Neural progenitor cell (in vitro differentiated cells): ENCODE measurements at regions not wholly inside any gene's neighbourhood (a gene's known extent, or its start where the extent isn't known, plus 50 kb on each side); places are given as distances from the start of the nearest gene placed in this dataset.

Experiments
- EZH2 ChIP-seq: fragments of 200-600 bp; sonication (generic); IDR thresholded peaks from 2 replicates; pipeline ENCODE4 v1.6.1; 2017; ENCODE audit warnings: antibody characterized with exemption, mild to moderate bottlenecking, moderate library complexity
- EZH2phosphoT487 ChIP-seq: fragments of 200-600 bp; sonication (generic); IDR thresholded peaks from 2 replicates; pipeline ENCODE4 v1.6.1; 2017; ENCODE audit warnings: antibody characterized with exemption
- TF ChIP-seq, protein P1 (sequence below): fragments of 200-600 bp; sonication (generic); IDR thresholded peaks from 2 replicates; pipeline ENCODE4 v1.5.1; 2017; ENCODE audit warnings: antibody characterized with exemption, mild to moderate bottlenecking

DNA sequence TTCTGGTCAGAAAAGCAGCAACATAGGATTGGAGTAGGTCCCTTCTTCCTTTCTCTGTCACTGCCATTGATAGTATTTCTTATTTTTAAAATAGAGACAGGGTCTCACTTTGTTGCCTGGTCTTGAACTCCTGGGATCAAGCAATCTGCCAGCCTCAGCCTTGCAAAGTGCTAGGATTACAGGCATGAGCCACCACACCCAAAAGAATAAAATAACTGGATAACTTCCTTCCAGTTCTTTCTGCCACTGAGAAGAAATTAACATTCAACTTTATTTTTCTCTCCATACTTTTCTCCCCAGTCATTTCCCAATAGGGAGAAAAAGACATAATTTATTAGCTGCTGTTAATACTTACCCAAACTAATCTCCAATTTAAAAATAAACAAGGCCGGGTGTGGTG, 91.9 kb upstream of the MED13 start:
- TF ChIP-seq, protein P1, sequence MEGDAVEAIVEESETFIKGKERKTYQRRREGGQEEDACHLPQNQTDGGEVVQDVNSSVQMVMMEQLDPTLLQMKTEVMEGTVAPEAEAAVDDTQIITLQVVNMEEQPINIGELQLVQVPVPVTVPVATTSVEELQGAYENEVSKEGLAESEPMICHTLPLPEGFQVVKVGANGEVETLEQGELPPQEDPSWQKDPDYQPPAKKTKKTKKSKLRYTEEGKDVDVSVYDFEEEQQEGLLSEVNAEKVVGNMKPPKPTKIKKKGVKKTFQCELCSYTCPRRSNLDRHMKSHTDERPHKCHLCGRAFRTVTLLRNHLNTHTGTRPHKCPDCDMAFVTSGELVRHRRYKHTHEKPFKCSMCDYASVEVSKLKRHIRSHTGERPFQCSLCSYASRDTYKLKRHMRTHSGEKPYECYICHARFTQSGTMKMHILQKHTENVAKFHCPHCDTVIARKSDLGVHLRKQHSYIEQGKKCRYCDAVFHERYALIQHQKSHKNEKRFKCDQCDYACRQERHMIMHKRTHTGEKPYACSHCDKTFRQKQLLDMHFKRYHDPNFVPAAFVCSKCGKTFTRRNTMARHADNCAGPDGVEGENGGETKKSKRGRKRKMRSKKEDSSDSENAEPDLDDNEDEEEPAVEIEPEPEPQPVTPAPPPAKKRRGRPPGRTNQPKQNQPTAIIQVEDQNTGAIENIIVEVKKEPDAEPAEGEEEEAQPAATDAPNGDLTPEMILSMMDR, result no peak
- no peak for TF ChIP-seq EZH2phosphoT487
- TF ChIP-seq EZH2, result no peak
